H9 (cell line): ENCODE measurements at regions not wholly inside any gene's neighbourhood (a gene's known extent, or its start where the extent isn't known, plus 50 kb on each side); places are given as distances from the start of the nearest gene placed in this dataset.

Source experiments
- DNase-seq: peaks from one replicate; pipeline ENCODE4 v3.0.0-alpha.2; 2017
- H2AFZ ChIP-seq: one replicate; pipeline ENCODE4 v1.6.1; 2013; ENCODE audit warnings: mild to moderate bottlenecking, low read length, control low read depth, moderate library complexity
- H2AK5ac ChIP-seq: 2 replicates; pipeline ENCODE4 v1.6.1; 2013; ENCODE audit warnings: low read length, control low read depth, mixed read lengths; ENCODE audit not compliant: insufficient read length
- H2BK120ac ChIP-seq: one replicate; pipeline ENCODE4 v1.6.1; 2013; ENCODE audit warnings: low read depth, mild to moderate bottlenecking, low read length, control low read depth, inconsistent platforms; ENCODE audit not compliant: poor library complexity, severe bottlenecking
- H2BK12ac ChIP-seq: 2 replicates; pipeline ENCODE4 v1.6.1; 2013; ENCODE audit warnings: low read length, control low read depth, mixed read lengths, low read depth; ENCODE audit not compliant: insufficient read length
- H2BK15ac ChIP-seq: 2 replicates; pipeline ENCODE4 v1.6.1; 2013; ENCODE audit warnings: low read depth, low read length, control low read depth
- H2BK20ac ChIP-seq: one replicate; pipeline ENCODE4 v1.6.1; 2013; ENCODE audit warnings: low read depth, mild to moderate bottlenecking, low read length, control low read depth, inconsistent platforms; ENCODE audit not compliant: poor library complexity, severe bottlenecking
- H2BK5ac ChIP-seq: 2 replicates; pipeline ENCODE4 v1.6.1; 2013; ENCODE audit warnings: low read length, control low read depth, mixed read lengths; ENCODE audit not compliant: insufficient read length
- H3K14ac ChIP-seq: 2 replicates; pipeline ENCODE4 v1.6.1; 2013; ENCODE audit warnings: low read length, control low read depth; ENCODE audit not compliant: insufficient read depth
- H3K18ac ChIP-seq: 2 replicates; pipeline ENCODE4 v1.6.1; 2013; ENCODE audit warnings: low read depth, mild to moderate bottlenecking, mixed read lengths, low read length, control low read depth; ENCODE audit not compliant: insufficient read length
- H3K23ac ChIP-seq: 2 replicates; pipeline ENCODE4 v1.6.1; 2013; ENCODE audit warnings: low read length, control low read depth, mixed read lengths, low read depth; ENCODE audit not compliant: insufficient read length
- H3K23me2 ChIP-seq: 2 replicates; pipeline ENCODE4 v1.6.1; 2013; ENCODE audit warnings: low read depth, mild to moderate bottlenecking, mixed read lengths, low read length, control low read depth; ENCODE audit not compliant: insufficient read length, poor library complexity, severe bottlenecking
- H3K27ac ChIP-seq: 2 replicates; pipeline ENCODE4 v1.5.1; 2013; ENCODE audit warnings: low read length, control low read depth, mixed read lengths, low read depth; ENCODE audit not compliant: insufficient read length
- H3K27me3 ChIP-seq: 2 replicates; pipeline ENCODE4 v1.6.1; 2013; ENCODE audit warnings: low read length, control low read depth, inconsistent platforms; ENCODE audit not compliant: insufficient read depth
- H3K4ac ChIP-seq: 2 replicates; pipeline ENCODE4 v1.6.1; 2013; ENCODE audit warnings: low read depth, mild to moderate bottlenecking, control low read depth, inconsistent platforms, low read length, moderate library complexity
- H3K4me1 ChIP-seq: 2 replicates; pipeline ENCODE4 v1.6.1; 2013; ENCODE audit warnings: low read length, control low read depth, inconsistent platforms; ENCODE audit not compliant: insufficient read depth
- H3K4me2 ChIP-seq: 2 replicates; pipeline ENCODE4 v1.6.1; 2013; ENCODE audit warnings: low read length, control low read depth, mixed read lengths; ENCODE audit not compliant: insufficient read length, insufficient read depth
- H3K56ac ChIP-seq: 2 replicates; pipeline ENCODE4 v1.6.1; 2013; ENCODE audit warnings: low read depth, mild to moderate bottlenecking, mixed read lengths, low read length, control low read depth; ENCODE audit not compliant: insufficient read length
- H3K79me1 ChIP-seq: 2 replicates; pipeline ENCODE4 v1.6.1; 2013; ENCODE audit warnings: low read depth, mild to moderate bottlenecking, moderate library complexity, low read length, control low read depth, inconsistent platforms; ENCODE audit not compliant: insufficient read depth, poor library complexity, severe bottlenecking
- H3K79me2 ChIP-seq: 2 replicates; pipeline ENCODE4 v1.6.1; 2013; ENCODE audit warnings: low read length, control low read depth, inconsistent platforms; ENCODE audit not compliant: insufficient read depth
- H3K9ac ChIP-seq: 2 replicates; pipeline ENCODE4 v1.6.1; 2013; ENCODE audit warnings: low read length, control low read depth, mixed read lengths; ENCODE audit not compliant: insufficient read length; ENCODE audit errors: extremely low read depth
- H3K9me3 ChIP-seq: one replicate; pipeline ENCODE4 v1.6.1; 2013; ENCODE audit warnings: low read depth, low read length, inconsistent platforms; ENCODE audit not compliant: control insufficient read depth
- H3T11ph ChIP-seq: one replicate; pipeline ENCODE4 v1.6.1; 2013; ENCODE audit warnings: mild to moderate bottlenecking, low read length, control low read depth, inconsistent platforms
- H4K20me1 ChIP-seq: one replicate; pipeline ENCODE4 v1.6.1; 2013; ENCODE audit not compliant: control insufficient read depth, insufficient read length, insufficient read depth
- H4K5ac ChIP-seq: 2 replicates; pipeline ENCODE4 v1.6.1; 2013; ENCODE audit warnings: low read depth, mild to moderate bottlenecking, mixed read lengths, low read length, control low read depth; ENCODE audit not compliant: insufficient read length
- H4K8ac ChIP-seq: replicated peaks from 2 replicates; pipeline ENCODE4 v1.6.1; 2013; ENCODE audit warnings: low read length, control low read depth, mixed read lengths, low read depth; ENCODE audit not compliant: insufficient read length
- H4K91ac ChIP-seq: 2 replicates; pipeline ENCODE4 v1.6.1; 2013; ENCODE audit warnings: low read depth, mild to moderate bottlenecking, moderate library complexity, mixed read lengths, low read length, control low read depth; ENCODE audit not compliant: insufficient read length
- H3K27ac Mint-ChIP-seq, 3 experiments: 2 replicates in 2 of 3; 3 replicates in 1 of 3; pipeline ENCODE4 v1.8.0; 2020 to 2021; ENCODE audit warnings: mixed read lengths in 3 of 3, mild to moderate bottlenecking in 1 of 3, moderate library complexity in 1 of 3
- H3K27me3 Mint-ChIP-seq: 2 replicates; pipeline ENCODE4 v1.8.0; 2021; ENCODE audit warnings: low read depth, mild to moderate bottlenecking, moderate library complexity, mixed read lengths
- H3K36me3 Mint-ChIP-seq, 3 experiments: 2 replicates in 2 of 3; 3 replicates in 1 of 3; pipeline ENCODE4 v1.8.0; 2020 to 2021; ENCODE audit warnings: low read depth in 3 of 3, mixed read lengths in 3 of 3; ENCODE audit not compliant: insufficient read depth in 1 of 3
- H3K4me1 Mint-ChIP-seq, 2 experiments: 2 replicates each; pipeline ENCODE4 v1.8.0; 2020; ENCODE audit warnings: mixed read lengths in 2 of 2
- H3K4me3 Mint-ChIP-seq, 2 experiments: 2 replicates in 1 of 2; 3 replicates in 1 of 2; pipeline ENCODE4 v1.8.0; 2020 to 2021; ENCODE audit warnings: mild to moderate bottlenecking in 2 of 2, mixed read lengths in 2 of 2, moderate library complexity in 1 of 2
- H3K9me3 Mint-ChIP-seq, 2 experiments: 2 replicates in 1 of 2; 3 replicates in 1 of 2; pipeline ENCODE4 v1.8.0; 2020; ENCODE audit warnings: mild to moderate bottlenecking in 2 of 2, mixed read lengths in 2 of 2, moderate library complexity in 1 of 2
- CTCF ChIP-seq: fragments of 200-600 bp; sonication (generic); conservative IDR thresholded peaks from 3 replicates; pipeline ENCODE4 v1.8.0; 2021; ENCODE audit warnings: antibody characterized with exemption, mild to moderate bottlenecking
- whole genome bisulfite sequencing: extraction: QIAGEN DNeasy Blood & Tissue Kit; methylation state at CpG from one replicate; pipeline ENCODE4 v1.1.7; 2013; ENCODE audit warnings: missing lambda C conversion rate, low lambda C conversion rate, mixed read lengths; ENCODE audit not compliant: insufficient read length; ENCODE audit errors: extremely low coverage; 5-methylcytosine and 5-hydroxymethylcytosine counted together

GRCh38 chr1:229988534-229988933 lies 78.5 kb upstream of the GALNT2 start:
- H3T11ph ChIP-seq: no peak overlapping the region
- H4K20me1 ChIP-seq: no peaks in the 10 kb centered on the region
- H3K4ac ChIP-seq: no peak overlapping the region
- Mint-ChIP-seq H3K36me3 (no peaks in the 10 kb centered on the region), H3K27ac (no peak overlapping the region; a peak in 1 of 7 replicates), H3K27me3 (peaks cover 5% of the 10 kb centered on the region; the same call in 1 of the 2 replicates), H3K9me3 (no peaks in the 10 kb centered on the region), H3K4me1 (no peaks in the 10 kb centered on the region), H3K4me3 (no peak overlapping the region)
- no CpG with 5 or more reads among the region's 5 CpGs for WGBS
- H3K9ac ChIP-seq: no peak overlapping the region
- H3K23ac ChIP-seq: no peak overlapping the region
- H3K27me3 ChIP-seq: no peaks in the 10 kb centered on the region
- H2AK5ac ChIP-seq: no peak overlapping the region
- H2BK15ac ChIP-seq: no peak overlapping the region
- H3K18ac ChIP-seq: no peak overlapping the region
- H3K9me3 ChIP-seq: no peaks in the 10 kb centered on the region
- no peak overlapping the region for H2BK20ac ChIP-seq
- H3K56ac ChIP-seq: no peak overlapping the region
- H4K5ac ChIP-seq: no peak overlapping the region
- DNase-seq: no peak
- no peaks in the 10 kb centered on the region for H3K23me2 ChIP-seq
- no peak overlapping the region for H2BK5ac ChIP-seq
- H3K14ac ChIP-seq: no peak overlapping the region
- H2BK120ac ChIP-seq: no peak overlapping the region
- no peak overlapping the region for H2BK12ac ChIP-seq
- no peaks in the 10 kb centered on the region for H3K79me1 ChIP-seq
- H2AFZ ChIP-seq: no peak overlapping the region
- no peak overlapping the region for H4K91ac ChIP-seq
- H3K4me1 ChIP-seq: no peaks in the 10 kb centered on the region; the same call in 1 of the 2 replicates
- no peak overlapping the region for H4K8ac ChIP-seq
- no peak overlapping the region for H3K27ac ChIP-seq
- H3K4me2 ChIP-seq: no peak overlapping the region
- no peak for TF ChIP-seq CTCF
- H3K79me2 ChIP-seq: no peaks in the 10 kb centered on the region
